Progenitor cell of endocrine pancreas (in vitro differentiated cells): ENCODE measurements at regions not wholly inside any gene's neighbourhood (a gene's known extent, or its start where the extent isn't known, plus 50 kb on each side); places are given as distances from the start of the nearest gene placed in this dataset.

Experiments used
- DNase-seq: peaks from one replicate; pipeline ENCODE4 v3.0.0; 2021; ENCODE audit warnings: low spot score; ENCODE audit not compliant: unreplicated experiment
- H3K27ac Mint-ChIP-seq: 2 replicates; pipeline ENCODE4 v1.8.0; 2021; ENCODE audit warnings: mild to moderate bottlenecking, moderate library complexity, mixed read lengths
- H3K27me3 Mint-ChIP-seq: 2 replicates; pipeline ENCODE4 v1.8.0; 2021; ENCODE audit warnings: mixed read lengths
- H3K36me3 Mint-ChIP-seq: 2 replicates; pipeline ENCODE4 v1.8.0; 2022; ENCODE audit warnings: mixed read lengths; ENCODE audit not compliant: insufficient read depth
- H3K4me1 Mint-ChIP-seq: 2 replicates; pipeline ENCODE4 v1.8.0; 2021; ENCODE audit warnings: low read depth, mixed read lengths
- H3K4me3 Mint-ChIP-seq: 2 replicates; pipeline ENCODE4 v1.8.0; 2021; ENCODE audit warnings: low read depth, mild to moderate bottlenecking, moderate library complexity, mixed read lengths
- H3K9me3 Mint-ChIP-seq: 2 replicates; pipeline ENCODE4 v1.8.0; 2021; ENCODE audit warnings: low read depth, mixed read lengths
- CTCF ChIP-seq: fragments of 200-600 bp; sonication (generic); IDR thresholded peaks from one replicate; pipeline ENCODE4 v1.5.0; 2021; ENCODE audit warnings: antibody characterized with exemption, mild to moderate bottlenecking; ENCODE audit not compliant: unreplicated experiment

- Mint-ChIP-seq H3K9me3 (peaks cover 28% of the 10 kb centered on the region), H3K4me3 (no peak overlapping the region), H3K4me1 (peaks cover 2% of the 10 kb centered on the region), H3K27ac (no peak overlapping the region), H3K27me3 (no peaks in the 10 kb centered on the region), H3K36me3 (no peaks in the 10 kb centered on the region)
- no peak for DNase-seq
- TF ChIP-seq CTCF, result no peak
These were observed 1080.1 kb upstream of the ALCAM start for GRCh38 chr3:104286645-104287044.

GRCh38 chr3:104291437-104291851 lies 1075.3 kb upstream of the ALCAM start:
- no peaks in the 10 kb centered on the region for H3K36me3 Mint-ChIP-seq
- DNase-seq, result no peak
- no peak overlapping the region for H3K27ac Mint-ChIP-seq
- H3K27me3 Mint-ChIP-seq, result no peaks in the 10 kb centered on the region
- no peak overlapping the region for H3K4me3 Mint-ChIP-seq
- no peak for TF ChIP-seq CTCF
- peaks cover 5% of the 10 kb centered on the region for H3K4me1 Mint-ChIP-seq
- peaks cover 7% of the 10 kb centered on the region for H3K9me3 Mint-ChIP-seq

GRCh38 chr3:104291878-104292277 lies 1074.8 kb upstream of the ALCAM start:
- Mint-ChIP-seq H3K4me1 (peaks cover 9% of the 10 kb centered on the region), H3K4me3 (no peak overlapping the region), H3K9me3 (peaks cover 3% of the 10 kb centered on the region), H3K36me3 (no peaks in the 10 kb centered on the region), H3K27me3 (no peaks in the 10 kb centered on the region), H3K27ac (no peak overlapping the region)
- no peak for TF ChIP-seq CTCF
- no peak for DNase-seq

GRCh38 chr3:104297617-104298016 lies 1069.1 kb upstream of the ALCAM start:
- no peaks in the 10 kb centered on the region for H3K27me3 Mint-ChIP-seq
- H3K27ac Mint-ChIP-seq, result no peak overlapping the region
- peaks cover 8% of the 10 kb centered on the region for H3K4me1 Mint-ChIP-seq
- H3K36me3 Mint-ChIP-seq, result no peaks in the 10 kb centered on the region
- no peak for DNase-seq
- no peak for TF ChIP-seq CTCF
- H3K4me3 Mint-ChIP-seq, result no peak overlapping the region
- H3K9me3 Mint-ChIP-seq, result no peaks in the 10 kb centered on the region

- Mint-ChIP-seq H3K9me3 (no peaks in the 10 kb centered on the region), H3K36me3 (no peaks in the 10 kb centered on the region), H3K27ac (no peak overlapping the region), H3K27me3 (no peaks in the 10 kb centered on the region), H3K4me3 (no peak overlapping the region), H3K4me1 (peaks cover 8% of the 10 kb centered on the region)
- TF ChIP-seq CTCF, result no peak
- no peak for DNase-seq
These were observed 1068.0 kb upstream of the ALCAM start for GRCh38 chr3:104298662-104299061.
